GM21619 (cell line): ENCODE measurements at regions not wholly inside any gene's neighbourhood (a gene's known extent, or its start where the extent isn't known, plus 50 kb on each side); places are given as distances from the start of the nearest gene placed in this dataset.

Experiments
- ATAC-seq: cut with Tn5 transposase; IDR thresholded peaks from one replicate; pipeline ENCODE4 v1.9.1; 2021; ENCODE audit not compliant: unreplicated experiment

DNA sequence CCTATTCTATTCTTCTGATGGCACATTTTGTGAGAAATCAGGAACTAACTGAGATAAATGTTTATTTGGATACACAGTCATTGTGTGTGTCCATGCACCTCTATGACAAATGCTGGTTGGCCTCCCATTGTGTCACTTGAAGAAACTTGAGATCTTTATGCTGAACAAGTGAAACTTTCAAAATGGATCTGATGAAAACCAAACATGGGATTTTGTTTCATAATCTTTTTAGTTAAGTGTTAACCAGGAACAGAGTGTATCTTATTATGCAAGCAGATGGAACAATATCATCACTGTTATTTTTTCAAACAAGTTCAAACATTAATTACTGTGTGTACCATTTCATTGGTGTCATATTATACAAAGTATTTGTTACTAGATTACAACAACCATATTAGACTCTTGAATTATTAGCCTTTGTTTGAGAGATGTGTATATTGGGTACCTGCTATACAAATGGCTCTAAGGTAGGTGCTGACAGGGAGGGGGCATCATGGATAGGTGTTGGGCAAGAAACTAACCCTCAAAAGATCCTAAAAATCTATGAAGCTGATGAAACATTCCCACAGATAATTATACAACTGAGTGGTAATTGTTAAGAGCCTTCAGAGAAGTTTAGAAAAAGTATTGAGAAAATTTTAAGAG is 159.8 kb downstream of the PALM2AKAP2 start:
- ATAC-seq = no peak

DNA sequence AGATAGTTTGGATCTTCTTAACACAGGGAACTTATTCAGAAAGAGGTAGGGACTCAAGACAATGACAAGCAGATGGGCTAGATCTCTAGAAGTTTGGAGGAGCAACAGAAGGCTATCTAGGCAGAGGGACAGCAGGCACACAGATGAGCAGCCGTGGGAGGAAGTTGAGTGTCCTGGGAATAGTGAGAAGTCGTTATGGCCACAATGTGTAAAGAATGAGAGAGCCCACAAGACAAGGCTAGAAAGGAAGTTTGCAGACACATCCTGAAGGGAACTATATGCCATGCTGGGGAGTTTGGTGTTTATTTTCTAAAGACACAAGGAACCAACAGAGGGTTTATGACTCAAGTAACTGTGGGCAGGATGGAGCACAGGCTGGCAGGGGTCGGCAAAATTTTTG is 160.6 kb downstream of the PALM2AKAP2 start:
- no peak for ATAC-seq

DNA sequence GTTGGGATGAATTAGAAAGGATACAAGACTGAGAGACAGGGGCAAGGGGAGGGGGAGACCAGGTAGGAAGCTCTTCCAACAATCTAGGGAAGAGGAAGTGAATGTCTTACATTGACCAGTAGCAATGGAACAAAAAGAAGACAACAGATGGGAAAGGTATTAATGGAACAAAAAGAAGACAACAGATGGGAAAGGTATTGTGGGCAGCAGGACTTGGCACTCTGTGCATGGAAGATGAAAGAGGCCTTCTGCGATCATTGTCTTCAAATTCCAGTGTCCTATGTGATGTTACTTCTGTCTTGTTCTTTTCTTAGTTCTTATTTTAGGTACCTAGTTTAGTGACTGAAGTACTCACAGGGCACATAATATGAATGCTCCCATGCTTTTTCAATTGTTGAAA is 161.8 kb downstream of the PALM2AKAP2 start:
- no peak for ATAC-seq

GRCh38 chr9:109945573-109945972 is 165.6 kb downstream of the PALM2AKAP2 start:
- no peak for ATAC-seq

DNA sequence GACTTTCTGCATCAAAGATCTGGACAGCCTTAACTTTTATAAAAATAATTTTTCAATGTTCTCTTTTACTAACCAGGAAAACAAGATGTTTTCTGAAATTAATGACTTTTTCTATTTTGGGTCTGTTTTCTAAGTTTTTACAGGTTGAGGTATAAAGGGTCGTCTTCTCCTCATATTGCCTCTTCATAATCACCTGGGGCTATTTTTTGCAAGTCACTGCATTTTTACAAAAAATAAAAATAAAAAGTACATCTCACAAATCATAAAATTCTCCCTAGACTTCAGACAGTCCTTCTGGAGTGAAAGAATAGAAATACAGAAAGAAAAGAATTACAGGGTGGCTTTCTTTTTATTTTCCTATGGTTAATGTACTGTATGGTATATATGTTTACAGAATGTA is 168.5 kb downstream of the PALM2AKAP2 start:
- no peak for ATAC-seq

DNA sequence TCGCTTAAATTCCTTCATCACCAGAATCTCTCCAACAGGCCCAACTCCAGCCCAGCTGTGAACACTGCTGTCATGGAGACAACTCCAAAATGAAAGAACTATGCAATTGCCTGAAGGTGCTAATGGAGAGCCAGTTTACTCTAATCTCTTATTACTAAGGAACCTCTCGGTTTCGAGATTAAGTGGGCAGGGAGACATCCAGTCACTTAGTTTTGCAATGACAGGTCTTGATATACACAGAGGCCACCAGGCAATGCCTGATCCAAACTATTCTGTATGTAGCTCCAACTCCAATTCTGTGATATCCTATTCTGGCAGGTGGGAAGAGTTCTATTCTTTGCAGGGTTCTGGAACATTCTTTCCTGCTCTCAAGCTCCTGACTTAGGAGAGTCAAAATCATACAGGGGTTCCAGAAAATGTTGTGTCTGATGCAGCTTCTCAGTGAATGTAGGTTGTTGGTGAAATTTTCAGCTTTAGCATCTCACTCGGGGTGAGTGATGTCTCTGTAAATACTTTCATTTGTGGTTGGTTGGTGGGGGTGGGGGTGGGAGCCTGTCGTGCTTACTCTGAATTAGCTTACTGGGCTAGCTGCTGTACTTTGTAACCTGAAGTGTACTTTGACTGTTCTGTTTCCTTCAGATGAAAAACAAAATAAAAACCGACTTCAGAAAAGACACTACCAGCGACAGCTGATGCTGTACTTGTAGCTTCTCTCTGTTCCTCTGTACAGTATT is 170.9 kb downstream of the PALM2AKAP2 start:
- ATAC-seq = no peak

- no peak for ATAC-seq
Observed at GRCh38 chr9:109953300-109953699, 173.3 kb downstream of the PALM2AKAP2 start.

DNA sequence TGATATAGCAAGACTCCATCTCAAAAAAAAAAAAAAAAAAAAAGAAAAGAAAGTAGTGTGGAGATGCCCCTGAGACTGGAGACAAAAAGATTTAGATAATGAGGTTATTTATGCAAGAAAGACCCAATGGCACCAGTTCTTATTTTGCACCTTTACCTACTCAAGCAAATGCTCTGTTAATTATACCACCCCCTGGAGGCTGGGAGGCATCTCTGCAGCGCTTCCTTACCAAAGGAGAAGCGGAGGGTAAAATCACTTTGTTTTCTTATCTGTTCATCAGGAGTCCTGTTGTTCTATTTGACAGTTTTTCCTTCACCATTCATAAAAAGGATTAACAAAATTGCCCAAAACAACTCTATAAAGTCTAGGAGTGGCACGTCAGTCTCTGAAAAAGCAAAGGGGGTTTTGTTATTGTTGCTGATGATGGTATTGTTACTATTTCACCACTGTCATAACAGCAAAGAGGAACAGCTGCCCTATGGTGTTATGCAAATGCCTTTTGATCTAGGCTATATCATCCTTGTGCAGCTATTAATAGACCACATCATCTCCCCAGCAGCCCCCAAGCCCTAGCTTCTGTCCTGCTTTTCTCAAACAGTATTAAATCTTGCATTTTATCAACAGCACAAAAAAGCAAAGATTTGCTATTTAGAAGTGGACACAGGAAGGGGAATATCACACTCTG is 174.0 kb downstream of the PALM2AKAP2 start:
- no peak for ATAC-seq

- ATAC-seq = no peak
Observed at GRCh38 chr9:109956717-109957440, 176.9 kb downstream of the PALM2AKAP2 start.

GRCh38 chr9:109959679-109960078 is 179.7 kb downstream of the PALM2AKAP2 start:
- ATAC-seq = no peak

GRCh38 chr9:109961626-109962025 is 181.6 kb downstream of the PALM2AKAP2 start:
- no peak for ATAC-seq

GRCh38 chr9:109962215-109962614 is 182.2 kb downstream of the PALM2AKAP2 start:
- no peak for ATAC-seq

GRCh38 chr9:109963079-109963478 is 183.1 kb downstream of the PALM2AKAP2 start:
- ATAC-seq = no peak

GRCh38 chr9:109966643-109967368 is 186.8 kb downstream of the PALM2AKAP2 start:
- no peak for ATAC-seq

DNA sequence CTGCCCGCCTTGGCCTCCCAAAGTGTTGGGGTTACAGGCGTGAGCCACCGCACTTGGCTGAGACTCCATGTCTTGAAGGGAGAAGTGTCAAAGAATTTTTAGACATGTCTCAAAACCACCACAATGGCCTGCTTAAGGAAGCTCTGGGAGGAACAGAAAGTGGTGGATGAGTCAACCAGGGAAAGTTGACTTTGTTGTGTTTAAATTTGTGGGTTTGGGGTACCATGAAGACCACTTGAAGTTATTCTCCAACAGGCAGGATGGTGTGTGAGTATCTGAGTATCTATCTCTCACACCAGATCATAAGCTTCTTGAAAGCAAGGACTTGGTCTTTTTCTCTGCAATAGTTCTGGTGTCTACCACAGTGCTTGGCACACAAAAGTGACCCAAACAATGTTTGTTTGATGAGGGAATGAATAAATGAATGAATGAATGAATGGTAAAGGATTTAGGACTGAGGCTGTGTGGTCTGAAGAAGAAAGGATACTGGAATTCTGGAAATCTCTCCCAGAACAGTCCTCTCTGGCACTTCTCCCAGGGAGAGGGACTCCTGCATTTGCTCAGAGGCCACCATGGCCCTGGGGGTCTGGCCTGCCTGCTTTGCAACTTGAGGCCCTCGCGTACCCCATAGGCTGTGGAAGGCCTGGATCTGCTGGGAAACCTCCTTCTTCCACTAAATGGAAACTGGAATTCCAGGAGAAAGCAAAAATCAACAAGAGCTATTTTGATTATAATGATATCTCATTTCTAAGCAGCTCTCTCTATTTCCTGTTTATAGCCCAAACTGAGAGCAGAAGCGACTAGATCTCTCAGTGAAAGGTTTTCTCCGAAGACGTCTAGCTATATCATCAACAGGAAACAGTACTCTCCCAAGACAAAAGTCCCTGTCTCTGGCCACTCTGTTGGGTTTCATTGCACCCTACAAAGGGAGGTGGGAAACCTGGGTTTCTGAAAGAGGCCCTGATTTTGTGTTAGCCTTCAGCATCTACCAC is 187.9 kb downstream of the PALM2AKAP2 start:
- peak; percentile 32 for ATAC-seq

DNA sequence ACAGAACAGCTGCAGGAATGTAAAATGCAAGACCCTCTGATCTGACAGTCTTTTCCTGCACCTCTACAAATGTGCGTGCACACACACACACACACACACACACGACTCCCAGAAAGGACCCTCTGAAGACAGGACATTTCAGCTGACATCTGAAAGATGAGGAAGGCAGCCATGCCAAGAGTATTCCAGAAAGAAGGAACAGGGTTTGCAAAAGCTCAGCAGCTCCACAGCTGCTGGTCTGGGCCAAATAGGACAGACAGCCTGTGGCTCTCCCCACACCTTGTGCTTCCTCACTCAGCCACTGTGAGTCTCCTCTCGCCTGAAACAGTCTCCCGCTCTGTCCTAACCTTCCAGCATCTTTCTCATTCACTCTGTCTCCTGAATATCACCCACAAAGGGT is 189.0 kb downstream of the PALM2AKAP2 start:
- no peak for ATAC-seq

DNA sequence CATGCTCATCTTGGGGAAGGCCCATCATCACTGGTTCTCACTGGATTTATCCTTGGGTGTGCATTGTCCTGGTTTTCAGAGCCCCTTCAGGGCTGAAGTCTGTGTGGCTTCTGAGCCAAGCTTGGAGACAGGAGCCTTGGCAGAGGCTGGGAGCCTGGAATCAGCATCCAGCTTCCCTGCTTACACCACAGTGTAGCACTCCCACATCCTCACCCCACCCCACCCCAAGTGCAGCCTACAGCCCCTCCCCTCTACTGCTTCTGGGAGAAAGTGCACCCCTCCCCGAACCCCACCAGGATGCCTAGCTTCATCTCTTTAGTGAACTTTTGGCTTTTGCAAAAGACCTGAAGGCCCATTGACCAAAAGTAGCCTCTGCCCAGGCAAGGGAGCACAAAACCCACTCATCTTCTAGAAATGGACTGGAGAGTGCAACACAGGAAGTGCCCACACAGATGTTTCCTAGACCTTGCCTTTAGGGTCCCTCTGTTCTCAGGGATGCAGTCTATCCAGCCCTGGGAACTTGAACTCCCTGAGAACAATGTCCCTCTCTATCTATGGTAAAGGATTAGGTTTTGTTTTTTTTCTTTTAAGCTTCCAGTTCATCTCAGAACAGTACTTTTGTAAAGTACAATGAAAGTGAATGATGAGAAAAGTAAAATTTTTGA is 189.7 kb downstream of the PALM2AKAP2 start:
- no peak for ATAC-seq

DNA sequence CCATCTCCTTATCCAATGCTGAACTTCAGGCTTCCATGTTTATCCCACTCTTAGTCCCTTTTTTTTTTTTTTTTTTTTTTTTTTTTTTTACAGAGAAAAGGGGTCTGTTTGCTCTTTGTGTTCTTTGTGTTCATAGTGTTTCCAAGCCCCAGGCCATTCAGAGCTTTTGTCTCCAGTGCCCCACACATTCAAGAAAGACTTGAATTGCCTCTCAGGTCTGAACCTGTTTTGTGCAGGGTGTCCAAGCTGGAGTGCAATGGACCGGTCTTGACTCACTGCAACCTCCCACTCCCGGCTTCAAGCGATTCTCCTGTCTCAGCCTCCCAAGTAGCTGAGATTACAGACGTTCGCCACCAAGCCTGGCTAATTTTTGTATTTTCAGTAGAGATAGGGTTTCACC is 191.2 kb downstream of the PALM2AKAP2 start:
- ATAC-seq = no peak
